A549 (cell line): ENCODE measurements at regions not wholly inside any gene's neighbourhood (a gene's known extent, or its start where the extent isn't known, plus 50 kb on each side); places are given as distances from the start of the nearest gene placed in this dataset.

Source experiments
- GATA3 ChIP-seq: IDR thresholded peaks from 2 replicates; pipeline ENCODE4 v1.6.1; 2012; ENCODE audit warnings: borderline replicate concordance
- HDAC2 ChIP-seq: fragments of 200-600 bp; sonication (generic); IDR thresholded peaks from 2 replicates; pipeline ENCODE4 v1.6.1; 2016
- HOXA7 ChIP-seq: fragments of 250-450 bp; sonication (Bioruptor Pico); IDR thresholded peaks from 2 replicates; pipeline ENCODE4 v1.5.0; 2020; ENCODE audit warnings: mild to moderate bottlenecking, moderate library complexity
- KDM5A ChIP-seq: fragments of 200-600 bp; sonication (generic); IDR thresholded peaks from 2 replicates; pipeline ENCODE4 v1.6.1; 2016; ENCODE audit warnings: antibody characterized with exemption, mild to moderate bottlenecking
- MAFK ChIP-seq: fragments of 450-650 bp; IDR thresholded peaks from 2 replicates; pipeline ENCODE4 v1.6.1; 2014; ENCODE audit not compliant: partially characterized antibody
- MAZ ChIP-seq: fragments of 150-350 bp; IDR thresholded peaks from 2 replicates; pipeline ENCODE4 v1.6.1; 2014; ENCODE audit warnings: antibody characterized with exemption, low read depth, low read length, borderline replicate concordance
- POLR2A ChIP-seq: IDR thresholded peaks from 2 replicates; pipeline ENCODE4 v1.6.1; 2012; ENCODE audit warnings: mild to moderate bottlenecking, low read length
- RAD21 ChIP-seq, 2 experiments: fragments of >200 bp in 1 of 2; sonication (Bioruptor Twin) in 1 of 2; formaldehyde crosslinking in 1 of 2; IDR thresholded peaks in 1 of 2; conservative IDR thresholded peaks in 1 of 2; 2 replicates in 1 of 2; 3 replicates in 1 of 2; pipeline ENCODE4 v1.6.1; 2012 to 2018; ENCODE audit warnings: inconsistent platforms in 1 of 2
- TF ChIP-seq, protein P1 (sequence below): fragments of >200 bp; sonication (Bioruptor Twin); formaldehyde crosslinking; IDR thresholded peaks from 3 replicates; pipeline ENCODE4 v1.5.1; 2016

DNA sequence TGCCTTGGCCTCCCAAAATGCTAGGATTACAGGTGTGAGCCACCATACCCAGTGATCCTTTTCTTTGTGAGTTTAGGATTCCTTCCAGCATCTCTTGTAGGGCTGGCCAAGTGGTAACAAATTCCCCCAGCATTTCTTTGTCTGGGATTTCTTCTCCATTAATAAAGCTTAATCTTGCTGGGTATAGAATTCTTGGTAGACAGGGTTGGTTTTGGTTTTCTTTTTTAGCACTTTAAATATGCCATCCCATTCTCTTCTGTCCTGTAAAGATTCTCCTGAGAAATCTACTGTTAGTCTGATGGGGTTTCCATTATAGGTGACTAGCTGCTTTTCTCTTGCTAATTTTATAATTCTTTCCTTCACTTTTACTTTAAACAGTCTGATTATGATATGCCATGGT, 173.0 kb upstream of the TOM1L1 start:
- no peak for TF ChIP-seq HDAC2
- no peak for TF ChIP-seq POLR2A
- TF ChIP-seq RAD21 (conservative IDR thresholded peaks at IDR 0.05 in 1 of 2, IDR thresholded peaks at IDR 0.05 in 1 of 2), result no peak
- TF ChIP-seq GATA3, result no peak
- no peak for TF ChIP-seq MAZ
- TF ChIP-seq, protein P1, sequence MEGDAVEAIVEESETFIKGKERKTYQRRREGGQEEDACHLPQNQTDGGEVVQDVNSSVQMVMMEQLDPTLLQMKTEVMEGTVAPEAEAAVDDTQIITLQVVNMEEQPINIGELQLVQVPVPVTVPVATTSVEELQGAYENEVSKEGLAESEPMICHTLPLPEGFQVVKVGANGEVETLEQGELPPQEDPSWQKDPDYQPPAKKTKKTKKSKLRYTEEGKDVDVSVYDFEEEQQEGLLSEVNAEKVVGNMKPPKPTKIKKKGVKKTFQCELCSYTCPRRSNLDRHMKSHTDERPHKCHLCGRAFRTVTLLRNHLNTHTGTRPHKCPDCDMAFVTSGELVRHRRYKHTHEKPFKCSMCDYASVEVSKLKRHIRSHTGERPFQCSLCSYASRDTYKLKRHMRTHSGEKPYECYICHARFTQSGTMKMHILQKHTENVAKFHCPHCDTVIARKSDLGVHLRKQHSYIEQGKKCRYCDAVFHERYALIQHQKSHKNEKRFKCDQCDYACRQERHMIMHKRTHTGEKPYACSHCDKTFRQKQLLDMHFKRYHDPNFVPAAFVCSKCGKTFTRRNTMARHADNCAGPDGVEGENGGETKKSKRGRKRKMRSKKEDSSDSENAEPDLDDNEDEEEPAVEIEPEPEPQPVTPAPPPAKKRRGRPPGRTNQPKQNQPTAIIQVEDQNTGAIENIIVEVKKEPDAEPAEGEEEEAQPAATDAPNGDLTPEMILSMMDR, result no peak
- no peak for TF ChIP-seq HOXA7
- TF ChIP-seq MAFK, result no peak
- no peak for TF ChIP-seq KDM5A
